IMR-90 (cell line): ENCODE measurements at regions not wholly inside any gene's neighbourhood (a gene's known extent, or its start where the extent isn't known, plus 50 kb on each side); places are given as distances from the start of the nearest gene placed in this dataset.

Experiments used
- BHLHE40 ChIP-seq: fragments of 150-350 bp; IDR thresholded peaks from 2 replicates; pipeline ENCODE4 v1.6.1; 2016; ENCODE audit warnings: mild to moderate bottlenecking, low read depth, low read length
- MAFK ChIP-seq: IDR thresholded peaks from 2 replicates; pipeline ENCODE4 v1.6.1; 2012; ENCODE audit warnings: low read depth, low read length, improper control_type of control experiment
- NFE2L2 ChIP-seq: fragments of 150-350 bp; IDR thresholded peaks from 2 replicates; pipeline ENCODE4 v1.6.1; 2016; ENCODE audit warnings: low read depth, mild to moderate bottlenecking, low read length
- POLR2A ChIP-seq: IDR thresholded peaks from 2 replicates; pipeline ENCODE4 v1.6.1; 2012; ENCODE audit warnings: mild to moderate bottlenecking, low read depth, low read length
- RAD21 ChIP-seq: IDR thresholded peaks from 2 replicates; pipeline ENCODE4 v1.6.1; 2012; ENCODE audit warnings: low read length, improper control_type of control experiment
- TF ChIP-seq, protein P1 (sequence below): conservative IDR thresholded peaks from 2 replicates; pipeline ENCODE4 v1.5.1; 2012; ENCODE audit warnings: mild to moderate bottlenecking, low read depth, low read length, improper control_type of control experiment
- TF ChIP-seq, protein P2 (sequence below): fragments of 150-350 bp; IDR thresholded peaks from 2 replicates; pipeline ENCODE4 v1.6.1; 2017; ENCODE audit warnings: mild to moderate bottlenecking, antibody characterized with exemption, low read length, low read depth
- TF ChIP-seq, protein P3 (sequence below): fragments of 150-350 bp; IDR thresholded peaks from 2 replicates; pipeline ENCODE4 v1.6.1; 2016; ENCODE audit warnings: low read depth, mild to moderate bottlenecking, low read length, moderate library complexity, borderline replicate concordance

DNA sequence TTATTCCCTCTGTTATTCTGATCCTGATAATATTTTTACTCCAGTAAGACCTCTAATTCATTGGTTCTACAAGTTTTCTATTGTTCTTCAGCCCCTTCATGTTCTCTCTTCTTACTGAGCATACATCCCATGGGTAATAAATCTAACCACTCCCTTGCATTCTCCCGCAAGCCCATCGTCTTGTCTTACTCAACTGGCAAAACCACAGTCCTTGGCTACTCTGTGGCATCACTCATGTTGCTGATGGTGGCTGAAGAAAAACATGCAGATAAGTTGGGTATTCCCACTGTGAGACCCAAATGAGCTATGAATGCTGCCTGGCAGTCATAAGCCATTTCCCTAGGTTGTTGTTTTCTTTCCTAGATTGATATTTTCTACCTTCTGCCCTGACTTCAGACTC is 402.2 kb upstream of the AADAT start:
- TF ChIP-seq, protein P1, sequence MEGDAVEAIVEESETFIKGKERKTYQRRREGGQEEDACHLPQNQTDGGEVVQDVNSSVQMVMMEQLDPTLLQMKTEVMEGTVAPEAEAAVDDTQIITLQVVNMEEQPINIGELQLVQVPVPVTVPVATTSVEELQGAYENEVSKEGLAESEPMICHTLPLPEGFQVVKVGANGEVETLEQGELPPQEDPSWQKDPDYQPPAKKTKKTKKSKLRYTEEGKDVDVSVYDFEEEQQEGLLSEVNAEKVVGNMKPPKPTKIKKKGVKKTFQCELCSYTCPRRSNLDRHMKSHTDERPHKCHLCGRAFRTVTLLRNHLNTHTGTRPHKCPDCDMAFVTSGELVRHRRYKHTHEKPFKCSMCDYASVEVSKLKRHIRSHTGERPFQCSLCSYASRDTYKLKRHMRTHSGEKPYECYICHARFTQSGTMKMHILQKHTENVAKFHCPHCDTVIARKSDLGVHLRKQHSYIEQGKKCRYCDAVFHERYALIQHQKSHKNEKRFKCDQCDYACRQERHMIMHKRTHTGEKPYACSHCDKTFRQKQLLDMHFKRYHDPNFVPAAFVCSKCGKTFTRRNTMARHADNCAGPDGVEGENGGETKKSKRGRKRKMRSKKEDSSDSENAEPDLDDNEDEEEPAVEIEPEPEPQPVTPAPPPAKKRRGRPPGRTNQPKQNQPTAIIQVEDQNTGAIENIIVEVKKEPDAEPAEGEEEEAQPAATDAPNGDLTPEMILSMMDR: no peak
- no peak for TF ChIP-seq RAD21
- TF ChIP-seq BHLHE40: no peak
- TF ChIP-seq MAFK: no peak
- no peak for TF ChIP-seq POLR2A
- TF ChIP-seq, protein P2, sequence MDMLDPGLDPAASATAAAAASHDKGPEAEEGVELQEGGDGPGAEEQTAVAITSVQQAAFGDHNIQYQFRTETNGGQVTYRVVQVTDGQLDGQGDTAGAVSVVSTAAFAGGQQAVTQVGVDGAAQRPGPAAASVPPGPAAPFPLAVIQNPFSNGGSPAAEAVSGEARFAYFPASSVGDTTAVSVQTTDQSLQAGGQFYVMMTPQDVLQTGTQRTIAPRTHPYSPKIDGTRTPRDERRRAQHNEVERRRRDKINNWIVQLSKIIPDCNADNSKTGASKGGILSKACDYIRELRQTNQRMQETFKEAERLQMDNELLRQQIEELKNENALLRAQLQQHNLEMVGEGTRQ: no peak
- TF ChIP-seq, protein P3, sequence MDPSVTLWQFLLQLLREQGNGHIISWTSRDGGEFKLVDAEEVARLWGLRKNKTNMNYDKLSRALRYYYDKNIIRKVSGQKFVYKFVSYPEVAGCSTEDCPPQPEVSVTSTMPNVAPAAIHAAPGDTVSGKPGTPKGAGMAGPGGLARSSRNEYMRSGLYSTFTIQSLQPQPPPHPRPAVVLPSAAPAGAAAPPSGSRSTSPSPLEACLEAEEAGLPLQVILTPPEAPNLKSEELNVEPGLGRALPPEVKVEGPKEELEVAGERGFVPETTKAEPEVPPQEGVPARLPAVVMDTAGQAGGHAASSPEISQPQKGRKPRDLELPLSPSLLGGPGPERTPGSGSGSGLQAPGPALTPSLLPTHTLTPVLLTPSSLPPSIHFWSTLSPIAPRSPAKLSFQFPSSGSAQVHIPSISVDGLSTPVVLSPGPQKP: no peak
- TF ChIP-seq NFE2L2: no peak
